ENCODE measurements at regions not wholly inside any gene's neighbourhood (a gene's known extent, or its start where the extent isn't known, plus 50 kb on each side); places are given as distances from the start of the nearest gene placed in this dataset.
"Not testable (repeated sequence)": the region's sequence is repeated elsewhere in the genome, so short reads cannot be mapped to it uniquely, and the experiment has no call there.

- no peak for DNase-seq (ENCODE audit: low read depth, low spot score)
These were observed 149.5 kb upstream of the SULF2 start for GRCh38 chr20:47934761-47935160.

DNA sequence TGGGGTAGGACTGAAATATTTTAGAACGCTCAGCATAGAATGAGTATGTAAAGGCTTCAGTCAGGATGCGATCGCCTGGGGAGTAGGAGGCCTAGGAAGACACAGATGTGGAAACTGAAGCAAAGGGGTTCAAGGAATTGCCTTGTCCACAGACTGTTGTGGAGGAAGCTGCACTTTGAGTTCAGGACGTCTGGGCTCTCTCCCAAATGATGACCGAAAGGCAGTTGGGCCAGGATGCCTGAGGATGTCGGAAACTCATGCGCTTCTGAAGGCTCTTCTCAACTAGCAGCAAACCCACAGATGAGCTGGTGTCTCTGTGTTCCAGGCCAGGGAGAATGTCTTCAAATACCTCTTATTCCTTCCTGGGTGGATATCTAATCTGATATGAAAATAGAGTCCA is 146.2 kb upstream of the SULF2 start:
- DNase-seq (ENCODE audit: low read depth, low spot score), result no peak

GRCh38 chr20:47931002-47931401 is 145.7 kb upstream of the SULF2 start:
- DNase-seq (ENCODE audit: low read depth, low spot score), result no peak

GRCh38 chr20:47929368-47930115 is 144.3 kb upstream of the SULF2 start:
- no peak for DNase-seq (ENCODE audit: low read depth, low spot score)

DNA sequence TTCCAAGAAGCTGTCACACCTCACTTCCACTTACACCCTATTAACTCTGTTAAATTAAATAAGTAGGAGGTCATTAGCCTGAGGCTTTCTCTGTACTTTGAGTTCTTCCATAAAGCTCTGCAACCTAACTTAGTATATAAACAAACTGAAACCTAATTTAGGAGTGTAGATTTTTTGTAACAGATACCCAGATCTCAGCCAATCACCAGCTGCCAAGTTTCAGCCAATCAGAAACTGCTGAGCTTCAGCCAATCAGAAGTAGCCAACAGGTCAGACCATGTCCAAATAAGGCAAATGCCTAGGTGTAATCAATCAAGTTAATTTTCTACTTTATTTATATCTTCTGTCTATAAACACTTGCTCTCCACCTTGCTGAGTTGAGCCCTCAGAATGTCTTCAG is 142.7 kb upstream of the SULF2 start:
- no peak for DNase-seq (ENCODE audit: low read depth, low spot score)

DNA sequence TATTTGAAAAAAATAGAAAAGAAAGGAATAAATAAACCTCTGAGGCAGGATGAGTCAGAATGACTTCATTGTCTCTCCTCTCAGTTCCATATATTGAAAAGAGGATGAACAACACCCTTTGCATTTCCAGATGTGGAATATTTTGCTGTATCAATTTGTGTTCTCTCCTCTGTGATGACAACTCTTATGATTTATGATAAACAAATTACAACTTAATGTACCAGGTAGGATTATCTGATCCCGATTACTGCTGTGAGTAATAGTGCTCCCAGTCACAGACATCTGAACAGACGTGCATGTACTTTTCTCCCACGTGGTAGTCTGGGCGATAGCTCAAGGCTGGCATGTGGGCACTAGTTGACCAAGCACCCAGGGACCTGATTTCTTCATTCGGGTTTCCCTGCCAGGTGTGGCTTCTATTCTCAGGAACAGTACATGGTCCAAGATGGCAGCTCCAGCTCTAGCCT is 142.1 kb upstream of the SULF2 start:
- no peak for DNase-seq (ENCODE audit: low read depth, low spot score)

DNA sequence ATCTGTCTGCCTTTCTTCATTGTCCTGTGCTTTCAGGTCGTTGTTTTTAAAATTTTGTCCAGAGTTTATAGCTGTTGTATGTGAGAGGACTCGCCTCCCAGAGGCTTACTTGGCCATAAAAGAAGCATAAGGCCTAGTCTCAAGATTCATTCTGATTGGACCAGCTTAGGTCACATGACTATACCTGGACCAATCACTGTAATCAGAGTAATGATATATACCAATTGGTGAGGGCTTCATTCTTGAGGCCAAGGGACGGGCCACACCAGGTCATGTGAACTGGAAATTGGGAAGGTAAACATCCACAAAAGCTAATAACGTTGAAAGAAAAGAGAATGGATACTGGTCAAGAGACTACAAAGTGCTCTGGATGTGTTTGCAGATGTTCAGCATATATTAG is 141.4 kb upstream of the SULF2 start:
- DNase-seq (ENCODE audit: low read depth, low spot score), result no peak

DNA sequence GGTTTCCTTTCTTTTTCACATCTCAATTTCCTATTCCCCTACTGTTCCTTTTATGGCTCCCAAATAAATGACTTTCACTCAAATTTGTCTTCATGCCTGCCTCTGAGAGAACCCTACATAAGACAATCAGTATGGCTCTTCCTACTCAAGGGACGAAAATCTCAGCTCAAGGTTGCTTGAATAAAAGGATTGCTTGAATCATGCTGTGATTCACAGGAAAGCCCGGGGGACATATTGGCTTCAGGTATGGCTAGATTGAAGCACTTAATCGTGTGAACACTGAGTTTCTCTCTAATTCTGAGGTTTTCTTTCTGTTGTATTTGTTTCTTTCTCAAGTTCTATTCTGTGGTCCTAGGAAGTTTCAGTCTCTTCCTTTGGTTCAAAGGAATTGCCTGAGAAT is 140.3 kb upstream of the SULF2 start:
- DNase-seq (ENCODE audit: low read depth, low spot score), result no peak

- DNase-seq (ENCODE audit: low read depth, low spot score), result no peak
These were observed 137.0 kb upstream of the SULF2 start for GRCh38 chr20:47922269-47922668.

DNA sequence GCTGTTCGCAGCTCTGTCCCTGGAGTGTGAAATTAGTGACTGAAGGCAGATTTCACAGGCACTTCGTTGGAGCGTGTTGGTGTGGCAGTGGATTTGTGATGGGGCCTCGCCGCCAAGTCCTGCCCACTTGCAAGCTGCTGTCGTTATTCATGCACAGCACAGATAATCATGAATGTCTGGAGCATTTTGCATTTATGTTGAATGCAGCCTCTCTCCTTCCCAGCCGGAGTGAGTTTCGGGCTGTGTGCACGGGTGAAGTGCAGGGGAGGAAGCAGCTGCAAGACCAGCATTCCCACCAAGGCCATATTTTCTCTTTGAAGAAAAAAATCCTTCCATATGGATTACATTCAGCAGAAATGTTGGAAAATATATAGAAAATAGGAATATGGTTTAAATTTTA is 136.5 kb upstream of the SULF2 start:
- DNase-seq (ENCODE audit: low read depth, low spot score), result not testable (repeated sequence)

DNA sequence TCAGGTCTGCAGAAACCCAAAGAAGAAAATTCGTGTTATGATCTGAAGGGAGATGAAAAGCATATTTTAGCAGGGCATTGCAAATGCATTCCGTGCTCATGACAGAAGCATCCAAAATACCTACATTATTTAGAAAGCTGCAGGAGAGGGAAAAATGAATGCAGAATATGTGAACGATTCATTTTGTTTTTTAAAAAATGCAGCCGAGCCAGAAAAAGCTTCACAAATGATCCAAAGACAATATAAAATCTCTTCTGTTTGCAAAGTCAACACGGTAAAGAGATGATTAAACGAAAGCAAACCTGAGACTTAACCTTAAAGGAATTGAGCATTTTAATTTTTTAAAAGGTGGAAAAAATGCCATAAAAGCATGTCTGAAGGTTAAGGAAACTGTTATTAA is 136.1 kb upstream of the SULF2 start:
- DNase-seq (ENCODE audit: low read depth, low spot score), result no peak

GRCh38 chr20:47917549-47918070 is 132.3 kb upstream of the SULF2 start:
- no peak for DNase-seq (ENCODE audit: low read depth, low spot score)

GRCh38 chr20:47915495-47915894 is 130.2 kb upstream of the SULF2 start:
- no peak for DNase-seq (ENCODE audit: low read depth, low spot score)

- no peak for DNase-seq (ENCODE audit: low read depth, low spot score)
These were observed 129.5 kb upstream of the SULF2 start for GRCh38 chr20:47914792-47915191.

- DNase-seq (ENCODE audit: low read depth, low spot score), result not testable (repeated sequence)
These were observed 127.7 kb upstream of the SULF2 start for GRCh38 chr20:47912786-47913501.

- DNase-seq (ENCODE audit: low read depth, low spot score), result not testable (repeated sequence)
These were observed 126.9 kb upstream of the SULF2 start for GRCh38 chr20:47912165-47912564.

- DNase-seq (ENCODE audit: low read depth, low spot score), result not testable (repeated sequence)
These were observed 124.6 kb upstream of the SULF2 start for GRCh38 chr20:47909696-47910369.

- DNase-seq (ENCODE audit: low read depth, low spot score), result not testable (repeated sequence)
These were observed 123.2 kb upstream of the SULF2 start for GRCh38 chr20:47908361-47909035.

DNA sequence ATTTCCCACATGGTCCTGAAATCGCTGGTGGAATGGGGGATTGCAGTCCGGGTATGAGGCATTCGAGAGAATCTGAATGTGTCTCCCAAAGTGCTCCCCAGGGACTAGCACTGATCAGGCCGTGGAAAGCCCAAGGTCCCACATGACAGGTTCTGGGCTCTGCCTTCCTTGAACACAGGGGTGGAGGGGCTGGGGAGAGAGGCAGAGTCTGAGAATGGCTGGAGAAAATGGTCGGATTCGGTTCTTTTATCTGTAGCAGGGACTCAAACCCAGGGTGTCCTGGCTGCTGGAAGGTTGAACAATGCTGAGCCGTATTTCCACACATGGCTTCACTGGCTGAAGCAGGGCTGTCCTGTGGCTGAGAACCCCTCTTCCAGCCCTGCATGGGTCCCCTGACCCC is 122.7 kb upstream of the SULF2 start:
- DNase-seq (ENCODE audit: low read depth, low spot score), result not testable (repeated sequence)

GRCh38 chr20:47907031-47907675 is 121.9 kb upstream of the SULF2 start:
- no peak for DNase-seq (ENCODE audit: low read depth, low spot score)

DNA sequence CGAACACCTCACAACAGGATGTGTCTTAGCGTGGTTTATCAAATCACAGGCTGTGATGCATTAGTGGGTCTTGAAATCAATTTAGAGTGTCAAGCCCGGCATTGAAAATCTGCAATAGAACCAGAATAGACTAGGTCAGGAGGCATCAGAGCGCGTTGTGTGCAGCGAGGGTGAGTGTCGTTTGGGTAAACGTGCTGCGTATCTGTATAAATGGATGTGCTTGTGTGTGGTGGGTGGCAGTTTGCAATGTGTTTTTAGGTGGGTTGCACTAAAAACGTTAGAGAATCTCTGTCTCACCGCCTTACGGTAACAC is 121.0 kb upstream of the SULF2 start:
- no peak for DNase-seq (ENCODE audit: low read depth, low spot score)
